Jurkat, Clone E6-1 (cell line): ENCODE measurements at regions not wholly inside any gene's neighbourhood (a gene's known extent, or its start where the extent isn't known, plus 50 kb on each side); places are given as distances from the start of the nearest gene placed in this dataset.
"Not testable (repeated sequence)": the region's sequence is repeated elsewhere in the genome, so short reads cannot be mapped to it uniquely, and the experiment has no call there.

Source experiments
- DNase-seq: peaks from one replicate; pipeline ENCODE4 v3.0.0-alpha.2; 2011; ENCODE audit warnings: low read depth, low spot score
- H3K4me3 ChIP-seq: 2 replicates; pipeline ENCODE4 v1.5.1; 2011; ENCODE audit warnings: mild to moderate bottlenecking, low read length, control low read depth, moderate library complexity

GRCh38 chr6:66328200-66328599 is 621.2 kb upstream of the EYS start:
- DNase-seq: no peak

GRCh38 chr6:66326228-66326627 is 619.2 kb upstream of the EYS start:
- no peak overlapping the region for H3K4me3 ChIP-seq
- DNase-seq: no peak

More at GRCh38 chr6:66328200-66328599, 621.2 kb upstream of the EYS start:
- H3K4me3 ChIP-seq: no peak overlapping the region

GRCh38 chr6:66321017-66321416 is 614.0 kb upstream of the EYS start:
- no peak for DNase-seq
- H3K4me3 ChIP-seq: no peak overlapping the region

GRCh38 chr6:66307490-66307889 is 600.5 kb upstream of the EYS start:
- no peak for DNase-seq
- H3K4me3 ChIP-seq: no peak overlapping the region

- no peak overlapping the region for H3K4me3 ChIP-seq
- DNase-seq: no peak
These were observed 584.9 kb upstream of the EYS start for GRCh38 chr6:66291905-66292304.

GRCh38 chr6:66289889-66290288 is 582.9 kb upstream of the EYS start:
- no peak overlapping the region for H3K4me3 ChIP-seq
- DNase-seq: no peak

- DNase-seq: no peak
- H3K4me3 ChIP-seq: no peak overlapping the region
These were observed 571.1 kb upstream of the EYS start for GRCh38 chr6:66278115-66278514.

- no peak overlapping the region for H3K4me3 ChIP-seq
- no peak for DNase-seq
These were observed 570.4 kb upstream of the EYS start for GRCh38 chr6:66277400-66277799.

- H3K4me3 ChIP-seq: no peak overlapping the region
- DNase-seq: no peak
These were observed 558.7 kb upstream of the EYS start for GRCh38 chr6:66265737-66266136.

GRCh38 chr6:66264376-66264775 is 557.4 kb upstream of the EYS start:
- DNase-seq: no peak
- no peak overlapping the region for H3K4me3 ChIP-seq

- H3K4me3 ChIP-seq, DNase-seq: not testable (repeated sequence)
These were observed 551.9 kb upstream of the EYS start for GRCh38 chr6:66258731-66259487.

- no peak overlapping the region for H3K4me3 ChIP-seq
- DNase-seq: no peak
These were observed 538.2 kb upstream of the EYS start for GRCh38 chr6:66245231-66245630.

GRCh38 chr6:66238851-66239250 is 531.8 kb upstream of the EYS start:
- no peak for DNase-seq
- H3K4me3 ChIP-seq: no peak overlapping the region

GRCh38 chr6:66232890-66233289 is 525.9 kb upstream of the EYS start:
- no peak overlapping the region for H3K4me3 ChIP-seq
- DNase-seq: no peak

GRCh38 chr6:66230591-66230990 is 523.6 kb upstream of the EYS start:
- H3K4me3 ChIP-seq: no peak overlapping the region
- no peak for DNase-seq

- DNase-seq: no peak
These were observed 519.1 kb upstream of the EYS start for GRCh38 chr6:66226109-66226508.

GRCh38 chr6:66210964-66211363 is 503.9 kb upstream of the EYS start:
- no peak overlapping the region for H3K4me3 ChIP-seq
- DNase-seq: peak; percentile 0

More at GRCh38 chr6:66226109-66226508, 519.1 kb upstream of the EYS start:
- H3K4me3 ChIP-seq: no peak overlapping the region

- DNase-seq: no peak
- no peak overlapping the region for H3K4me3 ChIP-seq
These were observed 493.4 kb upstream of the EYS start for GRCh38 chr6:66200390-66200789.

- DNase-seq: no peak
- no peak overlapping the region for H3K4me3 ChIP-seq
These were observed 492.1 kb upstream of the EYS start for GRCh38 chr6:66199171-66199570.

- H3K4me3 ChIP-seq: no peak overlapping the region
- DNase-seq: no peak
These were observed 491.1 kb upstream of the EYS start for GRCh38 chr6:66198062-66198624.

- H3K4me3 ChIP-seq: no peak overlapping the region
- DNase-seq: no peak
These were observed 483.8 kb upstream of the EYS start for GRCh38 chr6:66190858-66191257.
